BJ (cell line): ENCODE measurements at regions not wholly inside any gene's neighbourhood (a gene's known extent, or its start where the extent isn't known, plus 50 kb on each side); places are given as distances from the start of the nearest gene placed in this dataset. TPM values are rescaled to one million over a fixed set of nuclear protein-coding genes. Genes with fewer than 3 reads are reported as not detected.

ENCODE experiments used
- CTCF ChIA-PET: fragments of 350-600 bp; formaldehyde crosslinking; extraction: SDS; loops from one replicate; lab custom pipeline; 2021; ENCODE audit warnings: antibody characterized with exemption, inconsistent platforms; lab: Yijun Ruan, JAX
- POLR2A ChIA-PET: fragments of 300-600 bp; sonication (Branson Sonifier 250); formaldehyde crosslinking; extraction: SDS; loops from one replicate; lab custom pipeline; 2021; ENCODE audit warnings: antibody characterized with exemption; lab: Charles Lee
- DNase-seq: peaks from one replicate; pipeline ENCODE4 v3.0.0-alpha.2; 2011; ENCODE audit warnings: low read depth
- H3K27me3 ChIP-seq: 2 replicates; pipeline ENCODE4 v1.6.0; 2011; ENCODE audit warnings: low read length; ENCODE audit not compliant: control insufficient read depth, insufficient read depth
- H3K36me3 ChIP-seq: 2 replicates; pipeline ENCODE4 v1.5.1; 2011; ENCODE audit warnings: low read length; ENCODE audit not compliant: control insufficient read depth, insufficient read depth
- H3K4me3 ChIP-seq: 2 replicates; pipeline ENCODE4 v1.5.1; 2011; ENCODE audit warnings: low read depth, mild to moderate bottlenecking, control low read depth, low read length
- CTCF ChIP-seq: IDR thresholded peaks from 2 replicates; pipeline ENCODE4 v1.5.1; 2011; ENCODE audit warnings: low read depth, mild to moderate bottlenecking, control low read depth, inconsistent platforms, low read length, moderate library complexity; ENCODE audit not compliant: insufficient read depth
- small RNA-seq: library from RNA; depleted of rRNA; stranded (forward); fragments of <200 nt; gene quantifications from one replicate; pipeline ENCODE3, GENCODE V24; 2012; ENCODE audit warnings: low replicate concordance, low read depth; ENCODE audit not compliant: insufficient read length

DNA sequence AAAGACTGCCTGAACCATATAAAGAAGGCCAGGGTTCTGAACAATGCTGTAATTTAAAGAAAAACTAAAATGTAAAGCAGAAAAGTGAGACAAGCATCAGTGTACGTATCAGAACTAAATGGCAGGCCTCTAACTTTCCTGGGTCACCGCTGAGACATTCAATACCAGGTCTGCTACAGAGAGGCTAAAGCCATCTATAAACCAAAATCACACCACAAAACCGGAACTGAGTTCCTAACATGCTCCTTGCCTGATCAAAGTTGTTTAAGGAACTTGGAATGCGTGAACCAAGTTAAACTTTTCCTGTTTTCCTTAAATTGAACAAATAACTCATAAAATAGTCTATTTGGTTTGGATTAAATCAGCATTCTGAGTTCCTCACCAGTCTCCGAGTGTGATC lies 55.3 kb upstream of the TECRL start:
- DNase-seq = no peak
- TF ChIP-seq CTCF = no peak
- Histone ChIP-seq H3K4me3 (no peak overlapping the region), H3K27me3 (no peaks in the 10 kb centered on the region), H3K36me3 (no peaks in the 10 kb centered on the region)
- POLR2A ChIA-PET = no interaction called here
- CTCF ChIA-PET = no interaction called here

Small RNA genes in the stretch of these regions (small RNA-seq; reads per million reads assigned to genes)
- gene MTCO3P27 (not detected), gene MTND4LP31 (not detected)
